GM12878 (cell line): ENCODE measurements at regions not wholly inside any gene's neighbourhood (a gene's known extent, or its start where the extent isn't known, plus 50 kb on each side); places are given as distances from the start of the nearest gene placed in this dataset.

ENCODE experiments used
- ATAC-seq: fragments of 200-7000 bp; cut with Tn5 transposase; 3 replicates; pipeline ENCODE4 v1.9.1; 2020; ENCODE audit warnings: mild to moderate bottlenecking, moderate library complexity
- BruUV-seq: library from RNA; stranded (reverse); fragments of 400-500 nt; replicated peaks from 2 replicates; lab custom pipeline; 2021; lab: Mats Ljungman, UMichigan
- CTCF ChIA-PET: fragments of 300-600 bp; sonication (Branson Sonifier 250); formaldehyde crosslinking; extraction: SDS; loops from one replicate; lab custom pipeline; 2021; ENCODE audit warnings: inconsistent platforms; lab: Yijun Ruan, JAX
- POLR2A ChIA-PET: fragments of 350-600 bp; formaldehyde crosslinking; extraction: SDS; loops from one replicate; lab custom pipeline; 2021; ENCODE audit warnings: inconsistent platforms; lab: Charles Lee
- RAD21 ChIA-PET: fragments of 300-600 bp; sonication (Branson Sonifier 250); formaldehyde crosslinking; loops from one replicate; lab custom pipeline; 2023; ENCODE audit warnings: antibody characterized with exemption; ENCODE audit not compliant: unreplicated experiment; lab: Charles Lee
- SMC1A ChIA-PET: fragments of 300-600 bp; sonication (Branson Sonifier 250); formaldehyde crosslinking; loops from one replicate; lab custom pipeline; 2023; ENCODE audit not compliant: unreplicated experiment, uncharacterized antibody; lab: Charles Lee
- DNase-seq: peaks from one replicate; pipeline ENCODE4 v3.0.0-alpha.2; 2011; ENCODE audit warnings: low read depth, low spot score
- FAIRE-seq: peaks from 3 replicates; lab custom pipeline; 2011; peaks lifted over from hg19 to GRCh38; lab: Jason Lieb, UNC
- H2AFZ ChIP-seq: 2 replicates; pipeline ENCODE4 v1.6.0; 2011; ENCODE audit warnings: low read depth, low read length, control low read depth; ENCODE audit not compliant: control insufficient read depth
- H3K27ac ChIP-seq: 2 replicates; pipeline ENCODE4 v1.5.1; 2011; ENCODE audit warnings: control low read depth; ENCODE audit not compliant: control insufficient read depth, insufficient read depth
- H3K27me3 ChIP-seq, 2 experiments: replicated peaks in 1 of 2; 2 replicates each; pipeline versions ENCODE4 v1.6.0 to v1.6.1; 2011; ENCODE audit warnings: low read length in 1 of 2; ENCODE audit not compliant: control insufficient read depth in 2 of 2, insufficient read depth in 2 of 2
- H3K36me3 ChIP-seq, 2 experiments: 2 replicates each; pipeline ENCODE4 v1.5.1; 2011; ENCODE audit warnings: low read length in 1 of 2; ENCODE audit not compliant: control insufficient read depth in 2 of 2, insufficient read depth in 2 of 2
- H3K4me1 ChIP-seq: 2 replicates; pipeline ENCODE4 v1.6.1; 2011; ENCODE audit warnings: mild to moderate bottlenecking, low read length, moderate library complexity, mixed read lengths; ENCODE audit not compliant: control insufficient read depth, insufficient read depth
- H3K4me2 ChIP-seq: 2 replicates; pipeline ENCODE4 v1.6.0; 2011; ENCODE audit warnings: control low read depth; ENCODE audit not compliant: control insufficient read depth, insufficient read depth
- H3K4me3 ChIP-seq: fragments of 200-600 bp; sonication (generic); 2 replicates; pipeline ENCODE4 v1.5.1; 2016
- H3K79me2 ChIP-seq: 2 replicates; pipeline ENCODE4 v1.6.0; 2011; ENCODE audit warnings: low read length; ENCODE audit not compliant: control insufficient read depth, insufficient read depth
- H3K9ac ChIP-seq: 2 replicates; pipeline ENCODE4 v1.8.0; 2011; ENCODE audit warnings: low read length, control low read depth, mixed read lengths; ENCODE audit not compliant: control insufficient read depth, insufficient read depth
- H3K9me3 ChIP-seq: replicated peaks from 3 replicates; pipeline ENCODE4 v1.5.1; 2011; ENCODE audit warnings: mild to moderate bottlenecking, low read length; ENCODE audit not compliant: control insufficient read depth, insufficient read depth
- H4K20me1 ChIP-seq: 2 replicates; pipeline ENCODE4 v1.6.0; 2011; ENCODE audit not compliant: control insufficient read depth, insufficient read depth
- ASH2L ChIP-seq: fragments of 300-600, 200-600 bp; sonication (generic); IDR thresholded peaks from 2 replicates; pipeline ENCODE4 v1.6.1; 2017; ENCODE audit warnings: low read depth, mild to moderate bottlenecking, borderline replicate concordance
- ATF2 ChIP-seq: IDR thresholded peaks from 2 replicates; pipeline ENCODE4 v1.6.1; 2012; ENCODE audit warnings: low read length, inconsistent platforms
- BMI1 ChIP-seq: fragments of 450-650 bp; IDR thresholded peaks from 2 replicates; pipeline ENCODE4 v1.6.1; 2016; ENCODE audit warnings: mild to moderate bottlenecking, moderate library complexity, borderline replicate concordance
- EED ChIP-seq: sonication (generic); IDR thresholded peaks from 2 replicates; pipeline ENCODE4 v1.6.1; 2016; ENCODE audit warnings: antibody characterized with exemption, low read depth
- EZH2 ChIP-seq: IDR thresholded peaks from 2 replicates; pipeline ENCODE4 v1.6.1; 2012; ENCODE audit warnings: low read depth, mild to moderate bottlenecking, control low read depth, inconsistent platforms, low read length, borderline replicate concordance; ENCODE audit not compliant: control insufficient read depth
- GATAD2B ChIP-seq: fragments of 450-650 bp; conservative IDR thresholded peaks from 2 replicates; pipeline ENCODE4 v1.6.1; 2017; ENCODE audit warnings: low read depth, mild to moderate bottlenecking, moderate library complexity
- KAT2A ChIP-seq: conservative IDR thresholded peaks from 2 replicates; pipeline ENCODE4 v1.6.1; 2011; ENCODE audit warnings: low read depth, low read length; ENCODE audit not compliant: control insufficient read depth
- KDM1A ChIP-seq: fragments of 200-600 bp; sonication (generic); IDR thresholded peaks from 2 replicates; pipeline ENCODE4 v1.6.1; 2016; ENCODE audit warnings: borderline replicate concordance
- NR2C2 ChIP-seq: IDR thresholded peaks from 2 replicates; pipeline ENCODE4 v1.6.1; 2011; ENCODE audit warnings: borderline replicate concordance, low read depth; ENCODE audit not compliant: control insufficient read depth, insufficient read length
- NRF1 ChIP-seq: conservative IDR thresholded peaks from 2 replicates; pipeline ENCODE4 v1.6.1; 2011; ENCODE audit warnings: mild to moderate bottlenecking, low read depth, low read length, improper control_type of control experiment
- PAX8 ChIP-seq: fragments of 450-650 bp; IDR thresholded peaks from 2 replicates; pipeline ENCODE4 v1.6.1; 2017; ENCODE audit warnings: mild to moderate bottlenecking, moderate library complexity
- PML ChIP-seq: IDR thresholded peaks from 2 replicates; pipeline ENCODE4 v1.6.1; 2012; ENCODE audit warnings: low read length, inconsistent platforms
- RFX5 ChIP-seq: IDR thresholded peaks from 2 replicates; pipeline ENCODE4 v1.6.1; 2011; ENCODE audit warnings: low read depth, low read length, improper control_type of control experiment
- RUNX3 ChIP-seq: IDR thresholded peaks from 2 replicates; pipeline ENCODE4 v1.6.1; 2012; ENCODE audit warnings: low read length, inconsistent platforms
- SMAD1 ChIP-seq: fragments of 450-650 bp; IDR thresholded peaks from 2 replicates; pipeline ENCODE4 v1.6.1; 2018; ENCODE audit warnings: mild to moderate bottlenecking, low read depth; ENCODE audit not compliant: partially characterized antibody
- TCF12 ChIP-seq: IDR thresholded peaks from 2 replicates; pipeline ENCODE4 v1.6.1; 2011; ENCODE audit warnings: low read depth, mild to moderate bottlenecking, low read length
- TCF3 ChIP-seq: IDR thresholded peaks from 2 replicates; pipeline ENCODE4 v1.6.1; 2012; ENCODE audit warnings: low read depth, mild to moderate bottlenecking, low read length, borderline replicate concordance; ENCODE audit not compliant: insufficient read depth
- ZBED1 ChIP-seq: IDR thresholded peaks from 2 replicates; pipeline ENCODE4 v1.6.1; 2016; ENCODE audit warnings: borderline replicate concordance
- WGBS: methylation state at CpG from one replicate; pipeline ENCODE4 v1.1.6; 2016; ENCODE audit warnings: low lambda C conversion rate; ENCODE audit not compliant: insufficient replicate concordance, insufficient coverage; ENCODE audit errors: missing lambda C conversion rate; 5-methylcytosine and 5-hydroxymethylcytosine counted together
- in situ Hi-C: fragments of 300-500 bp; cut with MboI; formaldehyde crosslinking; loops from 9 replicates; pipeline ENCODE4 v1.14.3; 2018; ENCODE audit warnings: mixed read lengths
- intact Hi-C: fragments of 100-400 bp; cut with micrococcal nuclease; formaldehyde crosslinking; loops from one replicate; pipeline ENCODE4 v1.14.2; 2022; ENCODE audit not compliant: unreplicated experiment

GRCh38 chr5:18944771-18945170, 1043.2 kb downstream of the CDH18 start:
- H3K79me2 ChIP-seq = no peaks in the 10 kb centered on the region
- SMC1A ChIA-PET = no interaction called here
- intact Hi-C loops (no loop called here), in situ Hi-C loops (no loop called here)
- CTCF ChIA-PET = no interaction called here
- TF ChIP-seq PML = no peak
- no peak for TF ChIP-seq RUNX3
- no peak for TF ChIP-seq KDM1A
- TF ChIP-seq SMAD1 = no peak
- TF ChIP-seq TCF12 = no peak
- TF ChIP-seq NRF1 = no peak
- no peak for TF ChIP-seq RFX5
- no peak for TF ChIP-seq NR2C2
- TF ChIP-seq GATAD2B = no peak
- TF ChIP-seq KAT2A = no peak
- no peak for TF ChIP-seq BMI1
- TF ChIP-seq EZH2 = no peak
- no peak for TF ChIP-seq ZBED1
- TF ChIP-seq ASH2L = no peak
- no peak for TF ChIP-seq ATF2
- TF ChIP-seq EED = no peak
- TF ChIP-seq TCF3 = no peak
- no peak for TF ChIP-seq PAX8
- no peaks in the 10 kb centered on the region for H4K20me1 ChIP-seq
- DNase-seq = no peak
- H3K4me1 ChIP-seq = no peaks in the 10 kb centered on the region
- H3K4me2 ChIP-seq = no peak overlapping the region
- no peaks in the 10 kb centered on the region for H3K36me3 ChIP-seq
- H2AFZ ChIP-seq = no peak overlapping the region
- POLR2A ChIA-PET = no interaction called here
- RAD21 ChIA-PET = no interaction called here
- no peaks in the 10 kb centered on the region for H3K27me3 ChIP-seq
- H3K27ac ChIP-seq = no peak overlapping the region
- WGBS = 19% methylated on average over 5 of the region's 5 CpGs
- H3K9me3 ChIP-seq = no peaks in the 10 kb centered on the region
- BruUV-seq = no TSS peak
- no peak overlapping the region for H3K4me3 ChIP-seq
- no peak overlapping the region for H3K9ac ChIP-seq
- no peak for FAIRE-seq
- no peak for ATAC-seq
